ENCODE measurements at regions not wholly inside any gene's neighbourhood (a gene's known extent, or its start where the extent isn't known, plus 50 kb on each side); places are given as distances from the start of the nearest gene placed in this dataset.

DNA sequence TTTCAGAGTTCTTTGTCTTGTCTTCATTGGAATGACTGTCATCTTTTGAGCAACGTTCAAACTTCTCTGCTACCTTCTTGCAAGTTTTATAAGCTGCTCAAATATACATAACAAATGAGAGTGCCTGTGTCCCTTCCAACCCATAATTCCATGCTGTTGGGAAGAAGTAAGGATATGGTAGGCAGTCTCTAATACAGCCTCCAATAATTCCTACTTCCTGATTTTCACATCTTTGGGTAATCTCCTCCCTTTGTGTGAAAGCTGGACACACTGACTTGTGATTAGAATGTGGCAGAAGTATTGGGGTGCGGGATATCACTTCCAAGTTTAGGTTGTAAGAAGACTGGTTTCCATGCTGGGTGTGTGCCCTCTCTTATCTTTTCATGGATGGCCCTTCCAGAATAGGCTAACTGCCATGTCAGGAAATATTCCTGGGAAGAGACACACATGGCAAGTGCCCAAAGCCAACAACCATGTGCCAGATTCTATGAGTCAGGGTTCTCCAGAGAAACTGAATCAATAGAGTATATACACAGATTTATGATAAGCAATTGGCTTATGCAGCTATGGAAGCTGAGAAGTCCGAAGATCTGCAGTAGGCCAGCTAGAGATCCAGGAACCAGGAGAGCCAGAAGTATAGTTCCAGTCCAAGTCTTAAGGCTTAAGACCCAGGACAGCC lies 531.3 kb downstream of the NTRK2 start:
- H3K4me3 ChIP-seq (ENCODE audit: low read depth, low read length) = no peak overlapping the region
- no peak for TF ChIP-seq CTCF (conservative IDR thresholded peaks at IDR 0.05; ENCODE audit: low read depth, low read length)
- DNase-seq (ENCODE audit: low read depth) = no peak

DNA sequence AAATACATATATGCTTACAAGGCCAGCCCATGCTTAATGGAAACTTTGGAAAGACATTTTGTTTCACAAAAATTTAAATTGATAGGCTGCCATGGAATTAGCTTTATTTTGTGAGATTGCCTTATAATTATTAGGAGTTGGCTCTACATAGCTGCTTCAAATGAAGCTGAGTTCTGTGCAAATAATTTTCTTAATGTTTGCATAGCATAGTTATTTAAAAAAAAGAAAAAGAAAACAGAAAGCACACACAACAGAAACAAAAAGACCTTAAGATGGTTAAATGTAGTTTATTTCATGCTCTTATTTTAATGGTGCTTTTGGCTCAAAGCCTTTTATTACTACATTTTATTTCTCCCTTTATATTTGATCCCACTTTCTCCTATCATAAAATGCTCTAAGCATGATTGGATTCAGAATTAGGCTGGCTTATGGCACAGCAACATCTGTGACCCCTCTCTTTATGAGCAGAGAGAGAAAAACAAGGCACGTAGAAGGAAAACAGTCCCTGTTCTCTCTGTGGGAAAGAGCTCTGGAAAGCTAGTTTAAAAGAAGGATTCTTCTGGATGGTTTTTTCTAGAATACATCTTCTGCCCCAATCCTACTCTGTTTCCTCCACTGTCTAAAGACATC lies 530.5 kb downstream of the NTRK2 start:
- DNase-seq (ENCODE audit: low read depth) = no peak
- no peak for TF ChIP-seq CTCF (conservative IDR thresholded peaks at IDR 0.05; ENCODE audit: low read depth, low read length)
- no peak overlapping the region for H3K4me3 ChIP-seq (ENCODE audit: low read depth, low read length)

DNA sequence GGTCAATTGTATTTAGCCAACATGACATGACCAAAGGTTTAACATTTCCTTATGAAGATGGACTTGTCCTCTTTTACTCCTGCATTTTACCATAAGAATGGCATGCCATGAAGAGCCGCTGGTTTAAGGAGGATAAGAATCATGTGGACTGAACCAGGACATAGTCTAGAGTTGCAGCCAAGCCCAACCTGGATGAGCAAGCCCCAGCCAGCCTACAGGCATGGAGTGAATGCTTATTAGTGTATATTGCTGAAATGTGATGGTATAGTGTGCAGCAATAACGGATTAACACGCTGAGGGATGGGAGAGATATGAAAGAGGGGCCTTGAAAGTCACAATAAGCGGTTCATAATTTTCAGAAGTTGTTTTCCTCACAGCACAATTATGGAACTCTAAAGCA lies 523.2 kb downstream of the NTRK2 start:
- no peak for TF ChIP-seq CTCF (conservative IDR thresholded peaks at IDR 0.05; ENCODE audit: low read depth, low read length)
- no peak overlapping the region for H3K4me3 ChIP-seq (ENCODE audit: low read depth, low read length)
- DNase-seq (ENCODE audit: low read depth) = no peak

DNA sequence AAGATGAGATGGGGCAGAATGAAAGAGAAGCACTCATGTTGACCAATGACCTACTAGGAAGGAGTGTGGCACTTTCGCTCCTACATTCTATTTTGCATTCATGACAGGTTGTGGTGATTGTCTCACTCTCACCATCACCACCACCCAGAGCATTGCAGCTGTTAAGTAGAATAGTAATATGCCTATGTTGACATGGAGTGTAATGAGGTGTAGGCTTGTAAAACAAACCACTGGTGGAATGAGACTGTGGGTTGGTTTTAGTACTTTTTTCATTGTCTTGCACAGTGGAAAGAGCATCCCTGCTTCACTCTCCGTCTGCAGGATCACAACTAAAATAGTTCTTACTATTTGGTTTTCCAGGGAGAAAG lies 516.7 kb downstream of the NTRK2 start:
- no peak overlapping the region for H3K4me3 ChIP-seq (ENCODE audit: low read depth, low read length)
- DNase-seq (ENCODE audit: low read depth) = no peak
- no peak for TF ChIP-seq CTCF (conservative IDR thresholded peaks at IDR 0.05; ENCODE audit: low read depth, low read length)

- H3K4me3 ChIP-seq (ENCODE audit: low read depth, low read length) = no peak overlapping the region
- DNase-seq (ENCODE audit: low read depth) = no peak
- TF ChIP-seq CTCF (conservative IDR thresholded peaks at IDR 0.05; ENCODE audit: low read depth, low read length) = no peak
Observed at GRCh38 chr9:85185486-85186217, 516.1 kb downstream of the NTRK2 start.

DNA sequence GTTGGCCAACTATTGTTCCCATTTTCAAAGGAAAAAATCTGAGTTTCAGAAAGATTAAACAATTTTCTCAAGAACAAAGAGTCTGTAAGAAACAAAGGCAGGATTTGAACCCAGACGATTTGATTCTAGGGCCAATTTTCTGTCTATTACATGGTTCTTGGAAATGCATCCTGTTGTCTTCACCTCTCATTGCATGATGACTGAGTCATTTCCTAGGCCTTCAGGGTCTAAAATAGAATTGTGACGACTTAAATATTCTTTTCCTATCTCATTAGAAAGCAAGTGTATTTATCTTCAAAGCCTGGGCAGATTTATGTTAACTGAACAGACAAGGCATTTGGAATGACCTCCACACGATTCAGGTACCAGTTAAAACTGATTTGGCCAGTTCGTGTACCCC lies 512.9 kb downstream of the NTRK2 start:
- DNase-seq (ENCODE audit: low read depth) = no peak
- no peak overlapping the region for H3K4me3 ChIP-seq (ENCODE audit: low read depth, low read length)
- TF ChIP-seq CTCF (conservative IDR thresholded peaks at IDR 0.05; ENCODE audit: low read depth, low read length) = no peak

Measured in choroid plexus epithelial cell (primary cell).